ENCODE measurements at regions not wholly inside any gene's neighbourhood (a gene's known extent, or its start where the extent isn't known, plus 50 kb on each side); places are given as distances from the start of the nearest gene placed in this dataset.
"Not testable (repeated sequence)": the region's sequence is repeated elsewhere in the genome, so short reads cannot be mapped to it uniquely, and the experiment has no call there.

- DNase-seq, result peak in 1 of 5 experiments; percentile 3
Measured at GRCh38 chr19:27974082-27974513, 1238.9 kb downstream of the UQCRFS1 start.

DNA sequence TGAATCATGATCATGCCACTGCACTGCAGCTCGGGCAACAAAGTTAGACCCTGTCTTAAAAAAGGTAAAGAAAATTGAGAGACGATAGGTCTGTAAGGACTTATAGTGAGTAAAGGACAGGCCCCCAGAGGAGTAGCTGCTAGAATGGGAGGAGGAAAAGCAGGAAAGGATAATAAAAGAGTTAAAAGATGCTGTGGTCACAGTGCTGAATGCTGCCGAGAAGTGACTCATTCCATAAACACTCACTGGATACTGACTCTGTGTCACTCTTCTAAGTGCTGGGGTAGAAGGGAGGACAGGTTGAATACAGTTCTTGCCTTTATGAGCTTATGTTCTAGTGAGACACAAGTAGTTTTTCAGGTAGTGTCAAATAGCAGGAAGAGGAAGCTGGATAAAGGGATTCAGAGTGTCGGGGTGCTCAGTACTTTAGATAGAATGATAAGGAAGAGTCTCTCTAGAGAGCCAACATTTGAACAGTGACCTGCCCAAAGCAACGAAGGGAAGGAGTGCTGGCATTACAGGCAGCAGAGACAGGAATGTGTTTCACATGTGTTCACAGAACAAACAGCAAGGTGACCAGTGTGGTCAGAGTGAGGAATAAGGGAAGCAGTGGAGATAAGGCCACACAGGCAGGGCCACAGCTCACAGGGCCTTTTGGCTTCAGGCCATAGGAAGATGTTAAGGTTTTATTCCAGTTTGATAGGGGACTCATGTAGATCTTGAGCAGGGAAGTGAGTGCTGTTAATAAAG lies 1240.5 kb downstream of the UQCRFS1 start:
- DNase-seq, result no peak

DNA sequence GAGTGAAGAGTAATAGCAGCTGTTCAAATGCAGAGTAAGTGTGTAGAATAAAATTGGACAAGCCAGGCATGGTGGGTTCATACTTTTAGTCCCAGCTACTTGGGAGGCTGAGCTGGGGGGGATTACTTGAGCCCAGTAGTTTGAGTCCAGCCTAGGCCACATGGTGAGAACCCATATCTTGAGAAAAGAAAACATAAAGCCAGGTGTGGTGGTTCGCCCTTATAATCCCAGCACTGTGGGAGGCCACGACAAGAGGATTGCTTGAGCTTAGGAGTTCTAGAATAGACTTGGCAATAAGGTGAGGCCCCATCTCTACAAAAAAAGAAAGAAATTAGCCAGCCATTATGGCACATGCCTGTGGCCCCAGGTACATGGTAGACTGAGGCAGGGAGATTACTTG lies 1241.1 kb downstream of the UQCRFS1 start:
- DNase-seq, result no peak

- no peak for DNase-seq
Measured at GRCh38 chr19:27971071-27971470, 1241.9 kb downstream of the UQCRFS1 start.

DNA sequence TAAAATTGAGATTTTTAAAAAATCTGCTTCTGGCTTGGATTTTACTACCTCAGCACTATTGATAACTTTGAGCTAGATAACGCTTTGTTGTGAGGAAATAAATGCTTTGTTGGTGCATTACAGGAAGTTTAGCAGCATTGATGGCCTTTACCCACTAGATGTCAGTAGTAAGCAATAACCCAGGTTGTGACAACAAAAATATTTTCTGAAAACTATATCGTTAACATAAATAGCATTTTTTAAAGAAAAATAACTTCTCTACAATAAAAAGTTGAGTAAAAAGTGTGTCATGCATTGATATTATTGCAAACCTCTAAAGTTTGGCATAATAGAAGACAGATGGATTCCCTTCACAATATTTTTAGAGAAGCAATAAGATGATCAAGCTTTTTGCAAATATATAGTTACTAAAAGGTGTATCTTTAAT lies 1246.5 kb downstream of the UQCRFS1 start:
- peak in 1 of 5 experiments; percentile 5 for DNase-seq

GRCh38 chr19:27964185-27964584 lies 1248.8 kb downstream of the UQCRFS1 start:
- DNase-seq, result no peak

DNA sequence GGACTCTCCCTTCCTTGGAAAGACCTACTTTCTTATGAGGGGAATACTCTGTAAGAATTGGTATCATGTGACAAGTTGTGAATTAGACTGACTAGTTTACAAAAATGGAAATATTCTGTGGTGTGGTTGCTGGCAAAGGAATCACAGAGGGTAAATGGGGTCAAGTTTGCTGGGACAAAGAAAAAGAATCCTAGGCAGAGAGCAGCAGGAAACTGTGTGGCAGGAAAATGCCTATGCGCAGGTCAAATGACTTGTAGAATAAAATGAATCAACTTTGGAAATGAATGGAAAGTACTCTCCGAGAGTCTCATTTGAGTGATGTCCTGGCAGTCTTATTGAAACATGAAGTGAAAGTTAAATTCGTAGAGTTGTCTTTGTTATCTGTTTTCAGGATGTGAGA lies 1250.7 kb downstream of the UQCRFS1 start:
- no peak for DNase-seq

DNA sequence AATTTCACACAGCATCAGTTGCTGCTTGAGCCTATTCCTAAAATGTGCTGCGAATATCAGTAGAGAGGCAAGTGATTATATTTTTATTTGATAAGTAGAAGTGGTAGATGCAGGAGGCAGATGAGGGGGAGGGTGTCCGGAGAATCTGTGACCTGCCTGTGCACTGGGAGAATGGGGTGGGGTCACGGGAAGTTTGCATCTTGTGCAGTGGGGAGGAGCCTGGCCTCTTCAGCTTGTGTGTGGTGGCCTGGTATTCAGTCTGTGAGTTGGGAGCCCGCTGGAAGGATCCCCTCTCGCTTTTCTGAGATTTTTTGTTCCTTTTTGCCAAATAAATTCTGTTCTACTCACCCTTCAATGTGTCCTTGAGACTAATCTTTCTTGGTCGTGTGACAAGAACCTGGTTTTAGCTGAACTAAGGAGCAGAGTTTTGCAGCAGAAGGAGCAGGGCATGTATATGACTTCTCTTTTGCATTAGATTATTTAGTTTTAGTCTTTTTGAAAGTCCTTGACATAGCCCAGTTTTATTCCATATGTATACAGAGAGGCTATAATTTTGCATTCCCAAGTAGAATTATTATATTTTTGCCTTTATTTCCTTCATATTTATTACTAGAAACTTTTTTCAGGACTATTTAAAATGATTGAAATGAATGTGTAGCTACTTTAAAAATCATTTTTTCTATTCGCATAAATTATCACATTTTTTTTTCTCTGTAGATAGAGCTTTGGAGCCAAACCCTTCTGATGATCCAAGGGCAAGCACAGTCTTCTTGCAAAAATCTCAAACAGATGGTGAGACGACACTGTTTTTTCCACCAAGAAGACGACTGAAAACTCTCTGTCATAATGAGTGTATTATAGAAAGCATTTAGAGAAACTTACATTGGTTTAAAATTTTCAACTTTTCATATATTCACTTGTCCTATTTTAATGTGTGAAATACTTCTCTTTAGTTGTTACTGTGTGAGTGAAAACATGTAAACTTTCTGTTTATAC lies 1257.2 kb downstream of the UQCRFS1 start:
- DNase-seq, result no peak

DNA sequence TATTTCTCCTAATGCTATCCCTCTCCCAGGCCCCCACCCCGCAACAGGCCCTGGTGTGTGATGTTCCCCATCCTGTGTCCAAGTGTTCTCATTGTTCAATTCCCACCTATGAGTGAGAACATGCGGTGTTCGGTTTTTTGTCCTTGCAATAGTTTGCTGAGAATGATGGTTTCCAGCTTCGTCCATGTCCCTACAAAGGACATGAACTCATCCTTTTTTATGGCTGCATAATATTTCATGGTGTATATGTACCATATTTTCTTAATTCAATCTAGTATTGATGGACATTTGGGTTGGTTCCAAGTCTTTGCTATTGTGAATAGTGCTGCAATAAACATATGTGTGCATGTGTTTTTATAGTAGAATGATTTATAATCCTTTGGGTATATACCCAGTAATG lies 1270.3 kb downstream of the UQCRFS1 start:
- not testable (repeated sequence) for DNase-seq

GRCh38 chr19:27936139-27936538 lies 1276.8 kb downstream of the UQCRFS1 start:
- DNase-seq, result no peak

- DNase-seq, result no peak
Measured at GRCh38 chr19:27935669-27936068, 1277.3 kb downstream of the UQCRFS1 start.

- DNase-seq, result no peak
Measured at GRCh38 chr19:27929399-27929798, 1283.6 kb downstream of the UQCRFS1 start.

GRCh38 chr19:27925202-27925601 lies 1287.7 kb downstream of the UQCRFS1 start:
- no peak for DNase-seq

- no peak for DNase-seq
Measured at GRCh38 chr19:27922970-27923369, 1290.0 kb downstream of the UQCRFS1 start.

GRCh38 chr19:27920774-27921173 lies 1292.2 kb downstream of the UQCRFS1 start:
- no peak for DNase-seq

DNA sequence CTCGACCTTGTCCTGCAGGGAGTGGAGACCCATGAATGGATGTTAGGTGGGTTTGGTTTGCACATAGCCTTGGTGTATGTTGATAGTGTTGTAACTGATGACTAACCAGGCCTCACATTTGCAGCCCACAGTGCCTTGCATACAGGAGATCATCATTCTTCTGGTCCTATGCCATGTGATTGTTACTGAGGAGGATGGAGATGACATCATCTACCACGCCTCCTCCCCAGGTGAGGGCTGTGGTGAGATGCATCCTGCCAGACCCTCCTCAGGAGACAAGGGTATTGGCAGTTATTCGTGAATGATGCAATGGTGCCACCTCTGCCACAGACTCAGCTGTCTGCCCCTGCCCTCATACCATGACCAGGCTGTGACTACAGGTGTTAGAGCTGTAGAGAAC lies 1294.1 kb downstream of the UQCRFS1 start:
- no peak for DNase-seq

GRCh38 chr19:27911122-27911898 lies 1301.6 kb downstream of the UQCRFS1 start:
- no peak for DNase-seq

DNA sequence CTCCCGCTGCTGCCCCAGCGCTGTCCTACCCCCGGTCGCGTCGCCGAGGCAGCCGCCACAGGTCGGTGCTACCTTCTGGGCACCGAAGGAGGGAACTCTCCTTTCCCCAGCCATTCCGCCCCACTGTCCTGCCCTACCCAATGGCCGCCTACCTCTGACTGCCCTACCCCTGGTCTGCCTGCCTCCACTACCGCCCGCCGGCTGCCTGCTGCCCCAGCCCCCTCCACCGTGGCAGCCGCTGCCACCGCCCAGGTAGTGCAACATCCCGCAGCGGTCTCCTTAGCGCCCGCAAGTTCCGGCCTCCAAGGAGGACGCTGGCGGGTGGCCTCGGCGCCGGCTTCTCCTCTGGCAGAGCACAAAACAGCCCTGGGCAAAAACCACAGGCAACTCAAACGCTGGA lies 1303.1 kb downstream of the UQCRFS1 start:
- DNase-seq, result no peak

- DNase-seq, result no peak
Measured at GRCh38 chr19:27909185-27909840, 1303.6 kb downstream of the UQCRFS1 start.

DNA sequence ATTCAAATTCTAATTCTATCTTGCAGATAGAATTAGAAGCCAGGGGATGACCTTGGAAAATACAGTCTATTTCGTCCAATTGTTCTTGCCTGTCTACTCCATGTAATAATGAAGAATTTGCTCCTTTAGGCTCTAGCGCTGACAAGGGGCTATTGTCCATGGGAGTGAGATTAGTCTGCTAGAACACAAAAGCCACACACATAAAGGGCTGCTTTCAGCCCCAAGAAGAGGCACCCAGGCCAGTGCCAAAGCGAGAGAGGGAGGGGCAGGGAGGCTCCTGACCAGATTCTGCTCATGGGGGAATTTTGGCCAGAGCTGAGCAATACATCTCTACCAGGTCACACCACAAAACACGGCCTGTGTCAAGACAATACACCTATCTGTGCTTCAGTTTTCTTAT lies 1306.9 kb downstream of the UQCRFS1 start:
- no peak for DNase-seq

GRCh38 chr19:27905074-27905473 lies 1307.9 kb downstream of the UQCRFS1 start:
- no peak for DNase-seq

DNA sequence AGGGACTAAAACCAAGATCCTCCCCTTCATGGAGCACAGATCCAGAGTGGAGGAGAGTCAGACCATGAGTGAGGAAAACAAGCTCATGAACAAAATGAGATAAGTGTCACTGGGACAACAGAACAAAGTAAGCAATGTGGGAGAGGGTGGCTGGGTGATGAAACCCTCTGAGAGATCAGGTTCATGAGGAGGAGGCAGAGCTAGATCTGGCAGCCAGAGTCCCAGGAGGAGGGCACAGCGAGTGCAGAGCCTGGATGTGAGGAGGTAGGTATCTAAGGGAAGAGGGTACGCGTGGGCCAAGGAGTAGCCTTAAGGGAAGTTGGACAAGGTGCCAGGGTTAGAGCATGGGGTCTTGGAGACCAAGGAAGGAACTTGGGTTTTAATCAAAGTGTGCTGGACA lies 1311.9 kb downstream of the UQCRFS1 start:
- DNase-seq, result no peak
